Osteocyte (in vitro differentiated cells): ENCODE measurements at regions not wholly inside any gene's neighbourhood (a gene's known extent, or its start where the extent isn't known, plus 50 kb on each side); places are given as distances from the start of the nearest gene placed in this dataset.

Experiments
- DNase-seq: peaks from one replicate; pipeline ENCODE4 v3.0.0; 2021; ENCODE audit warnings: mixed read lengths; ENCODE audit not compliant: unreplicated experiment; ENCODE audit errors: extremely low spot score
- H3K27ac Mint-ChIP-seq: one replicate; pipeline ENCODE4 v1.8.0; 2021; ENCODE audit warnings: mild to moderate bottlenecking, mixed read lengths; ENCODE audit not compliant: unreplicated experiment
- H3K27me3 Mint-ChIP-seq: one replicate; pipeline ENCODE4 v1.8.0; 2021; ENCODE audit warnings: mixed read lengths; ENCODE audit not compliant: unreplicated experiment
- H3K36me3 Mint-ChIP-seq: one replicate; pipeline ENCODE4 v1.8.0; 2021; ENCODE audit warnings: mixed read lengths; ENCODE audit not compliant: unreplicated experiment
- H3K4me1 Mint-ChIP-seq: one replicate; pipeline ENCODE4 v1.8.0; 2021; ENCODE audit warnings: mixed read lengths; ENCODE audit not compliant: unreplicated experiment
- H3K4me3 Mint-ChIP-seq: one replicate; pipeline ENCODE4 v1.8.0; 2021; ENCODE audit warnings: mild to moderate bottlenecking, moderate library complexity, mixed read lengths; ENCODE audit not compliant: unreplicated experiment
- H3K9me3 Mint-ChIP-seq: one replicate; pipeline ENCODE4 v1.8.0; 2021; ENCODE audit warnings: mixed read lengths; ENCODE audit not compliant: unreplicated experiment
- TF ChIP-seq, protein P1 (sequence below): fragments of 200-600 bp; sonication (generic); IDR thresholded peaks from 2 replicates; pipeline ENCODE4 v1.5.0; 2021; ENCODE audit warnings: antibody characterized with exemption, mild to moderate bottlenecking, moderate library complexity

DNA sequence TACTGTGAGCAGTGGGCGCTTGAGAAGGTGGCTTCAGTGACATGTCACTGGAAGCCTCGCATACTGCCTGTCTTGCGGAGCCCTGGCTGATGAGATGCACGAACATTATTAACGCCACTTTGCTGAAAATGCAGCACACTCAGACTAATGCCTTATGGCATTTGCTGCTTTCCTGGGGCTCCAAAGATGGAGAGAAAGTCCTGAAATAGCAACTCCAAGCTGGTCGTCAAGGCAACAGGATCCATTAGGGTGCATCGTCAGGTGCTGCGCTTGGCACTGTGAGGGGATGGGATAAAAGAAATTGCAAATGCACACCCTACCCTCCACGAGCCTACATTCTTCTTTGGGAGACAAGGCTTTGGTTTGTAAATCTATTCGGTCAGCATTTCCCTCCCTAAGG is 592.5 kb downstream of the TYW1 start:
- H3K4me1 Mint-ChIP-seq, result no peaks in the 10 kb centered on the region
- no peak overlapping the region for H3K27ac Mint-ChIP-seq
- H3K9me3 Mint-ChIP-seq, result peaks cover 12% of the 10 kb centered on the region
- no peak for DNase-seq
- H3K36me3 Mint-ChIP-seq, result no peaks in the 10 kb centered on the region
- TF ChIP-seq, protein P1, sequence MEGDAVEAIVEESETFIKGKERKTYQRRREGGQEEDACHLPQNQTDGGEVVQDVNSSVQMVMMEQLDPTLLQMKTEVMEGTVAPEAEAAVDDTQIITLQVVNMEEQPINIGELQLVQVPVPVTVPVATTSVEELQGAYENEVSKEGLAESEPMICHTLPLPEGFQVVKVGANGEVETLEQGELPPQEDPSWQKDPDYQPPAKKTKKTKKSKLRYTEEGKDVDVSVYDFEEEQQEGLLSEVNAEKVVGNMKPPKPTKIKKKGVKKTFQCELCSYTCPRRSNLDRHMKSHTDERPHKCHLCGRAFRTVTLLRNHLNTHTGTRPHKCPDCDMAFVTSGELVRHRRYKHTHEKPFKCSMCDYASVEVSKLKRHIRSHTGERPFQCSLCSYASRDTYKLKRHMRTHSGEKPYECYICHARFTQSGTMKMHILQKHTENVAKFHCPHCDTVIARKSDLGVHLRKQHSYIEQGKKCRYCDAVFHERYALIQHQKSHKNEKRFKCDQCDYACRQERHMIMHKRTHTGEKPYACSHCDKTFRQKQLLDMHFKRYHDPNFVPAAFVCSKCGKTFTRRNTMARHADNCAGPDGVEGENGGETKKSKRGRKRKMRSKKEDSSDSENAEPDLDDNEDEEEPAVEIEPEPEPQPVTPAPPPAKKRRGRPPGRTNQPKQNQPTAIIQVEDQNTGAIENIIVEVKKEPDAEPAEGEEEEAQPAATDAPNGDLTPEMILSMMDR, result no peak
- H3K4me3 Mint-ChIP-seq, result no peak overlapping the region
- no peaks in the 10 kb centered on the region for H3K27me3 Mint-ChIP-seq

DNA sequence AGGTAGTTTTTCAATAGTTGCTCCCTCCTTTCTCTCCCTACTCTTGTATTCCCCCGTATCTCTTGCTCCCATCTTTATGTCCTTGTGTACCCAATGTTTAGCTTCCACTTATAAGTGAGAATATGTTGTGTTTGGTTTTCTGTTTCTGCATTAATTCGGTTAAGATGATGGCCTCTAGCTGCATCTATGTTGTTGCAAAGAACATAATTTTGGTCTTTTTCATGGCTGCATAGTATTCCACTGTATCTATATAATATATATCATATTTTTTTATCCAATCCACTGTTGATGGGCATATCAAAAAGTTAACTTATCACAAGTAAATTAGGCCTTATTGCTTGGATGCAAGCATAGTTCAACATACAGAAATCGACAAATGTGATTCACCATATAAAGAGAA is 594.0 kb downstream of the TYW1 start:
- Mint-ChIP-seq H3K27me3 (no peaks in the 10 kb centered on the region), H3K9me3 (peaks cover 10% of the 10 kb centered on the region), H3K36me3 (no peaks in the 10 kb centered on the region), H3K4me3 (no peak overlapping the region), H3K4me1 (no peaks in the 10 kb centered on the region), H3K27ac (no peak overlapping the region)
- DNase-seq, result no peak
- TF ChIP-seq, protein P1, result no peak

- no peak for DNase-seq
- Mint-ChIP-seq H3K27me3 (no peaks in the 10 kb centered on the region), H3K36me3 (no peaks in the 10 kb centered on the region), H3K9me3 (peaks cover 7% of the 10 kb centered on the region), H3K27ac (no peak overlapping the region), H3K4me3 (no peak overlapping the region), H3K4me1 (no peaks in the 10 kb centered on the region)
- TF ChIP-seq, protein P1, result no peak
Observed at GRCh38 chr7:67593794-67594193, 597.2 kb downstream of the TYW1 start.

DNA sequence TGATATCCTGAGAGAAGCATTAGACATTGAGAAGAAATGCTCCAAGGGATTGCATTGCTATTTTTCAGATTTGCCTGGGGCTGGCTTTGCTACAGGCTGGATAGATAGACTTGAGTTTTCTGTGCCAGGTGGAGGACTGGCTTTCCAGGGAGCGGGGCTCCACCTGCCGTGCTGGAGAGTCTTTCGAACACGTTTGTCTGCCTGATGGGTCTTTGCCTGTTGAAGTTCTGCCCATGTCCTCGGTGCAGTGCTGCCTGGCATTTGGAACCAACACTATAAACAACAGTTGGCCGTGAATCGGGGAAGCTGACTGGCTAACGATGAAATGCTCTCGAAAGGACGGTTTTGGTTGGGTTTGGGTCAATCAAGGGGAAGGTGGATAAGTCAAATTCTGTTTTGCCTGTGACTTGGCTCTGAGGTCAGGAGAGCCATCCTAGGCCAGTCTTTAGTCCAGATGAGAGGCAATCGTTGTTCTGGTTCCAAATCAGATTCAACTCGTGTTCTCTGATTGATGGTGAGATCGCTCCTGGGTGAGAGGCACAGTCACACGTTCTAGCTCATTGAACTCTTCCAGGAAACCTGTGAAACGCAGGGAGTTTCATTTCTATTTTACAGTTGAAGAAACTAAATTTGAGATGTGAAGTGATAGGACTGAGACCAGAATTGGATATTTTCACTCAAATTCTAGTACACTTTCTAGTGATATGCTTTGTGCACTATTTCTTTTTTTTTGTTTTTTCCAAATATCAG is 599.0 kb downstream of the TYW1 start:
- no peaks in the 10 kb centered on the region for H3K4me1 Mint-ChIP-seq
- H3K27me3 Mint-ChIP-seq, result no peaks in the 10 kb centered on the region
- H3K4me3 Mint-ChIP-seq, result no peak overlapping the region
- H3K9me3 Mint-ChIP-seq, result peaks cover 13% of the 10 kb centered on the region
- no peak overlapping the region for H3K27ac Mint-ChIP-seq
- no peaks in the 10 kb centered on the region for H3K36me3 Mint-ChIP-seq
- DNase-seq, result no peak
- TF ChIP-seq, protein P1, result no peak

DNA sequence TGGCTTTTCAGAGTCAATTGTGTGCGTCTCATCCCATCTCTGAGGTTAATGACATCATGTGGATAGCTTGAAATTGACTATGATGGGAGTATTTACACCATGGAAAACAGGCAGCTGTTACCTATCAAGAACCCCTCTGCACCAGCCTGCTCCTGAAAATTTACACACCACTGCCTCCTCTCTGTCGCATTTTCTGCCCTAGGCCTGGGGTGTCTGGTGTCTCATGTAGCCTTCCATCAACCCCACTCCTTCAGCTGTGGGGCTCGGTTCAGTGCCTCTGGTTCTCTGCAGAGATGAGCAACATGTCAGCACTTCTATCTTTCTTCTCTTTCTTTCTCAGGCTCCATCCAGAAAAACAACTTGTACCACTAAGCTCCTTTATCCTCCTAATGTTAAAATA is 600.5 kb downstream of the TYW1 start:
- no peak for DNase-seq
- TF ChIP-seq, protein P1, result no peak
- Mint-ChIP-seq H3K27ac (no peak overlapping the region), H3K4me1 (no peaks in the 10 kb centered on the region), H3K27me3 (no peaks in the 10 kb centered on the region), H3K9me3 (peaks cover 26% of the 10 kb centered on the region), H3K4me3 (no peak overlapping the region), H3K36me3 (no peaks in the 10 kb centered on the region)
